B cell (primary cell): ENCODE measurements at regions not wholly inside any gene's neighbourhood (a gene's known extent, or its start where the extent isn't known, plus 50 kb on each side); places are given as distances from the start of the nearest gene placed in this dataset.

ENCODE experiments used
- CTCF ChIP-seq: fragments of 200-600 bp; IDR thresholded peaks from one replicate; pipeline ENCODE4 v1.8.0; 2022; ENCODE audit warnings: antibody characterized with exemption, mild to moderate bottlenecking
- EZH2 ChIP-seq: IDR thresholded peaks from 2 replicates; pipeline ENCODE4 v1.6.1; 2012; ENCODE audit warnings: borderline replicate concordance, low read depth, mild to moderate bottlenecking, moderate library complexity, low read length; ENCODE audit not compliant: insufficient read depth, poor library complexity, severe bottlenecking

GRCh38 chr12:93039062-93039461 is 110.0 kb upstream of the EEA1 start:
- TF ChIP-seq EZH2 (no peak), CTCF (no peak)
